ENCODE measurements at regions not wholly inside any gene's neighbourhood (a gene's known extent, or its start where the extent isn't known, plus 50 kb on each side); places are given as distances from the start of the nearest gene placed in this dataset.
A peak's percentile ranks its signal among the peaks of the same experiment; 100 is the strongest.
"Not testable (repeated sequence)": the region's sequence is repeated elsewhere in the genome, so short reads cannot be mapped to it uniquely, and the experiment has no call there.

DNA sequence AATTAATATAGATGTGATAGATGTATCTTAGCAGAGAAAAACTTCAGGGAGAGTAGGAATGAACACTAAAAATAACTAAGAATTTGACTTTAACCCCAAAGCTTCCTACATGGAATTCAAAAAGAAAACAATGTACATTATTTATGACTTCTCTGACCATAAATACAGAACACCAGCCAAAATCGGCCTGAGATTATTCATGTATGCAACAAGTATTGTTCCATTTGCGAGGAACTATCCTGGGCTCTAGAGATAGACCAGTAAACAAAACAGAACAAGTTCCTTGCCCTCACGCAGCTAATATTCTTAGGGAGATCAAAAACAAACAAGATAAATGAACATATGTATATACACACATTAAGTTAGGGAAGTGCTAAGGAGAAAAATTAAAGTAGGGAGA is 432.3 kb upstream of the SOX5 start:
- DNase-seq (ENCODE audit: extremely low read depth, low read depth, low spot score) = no peak

DNA sequence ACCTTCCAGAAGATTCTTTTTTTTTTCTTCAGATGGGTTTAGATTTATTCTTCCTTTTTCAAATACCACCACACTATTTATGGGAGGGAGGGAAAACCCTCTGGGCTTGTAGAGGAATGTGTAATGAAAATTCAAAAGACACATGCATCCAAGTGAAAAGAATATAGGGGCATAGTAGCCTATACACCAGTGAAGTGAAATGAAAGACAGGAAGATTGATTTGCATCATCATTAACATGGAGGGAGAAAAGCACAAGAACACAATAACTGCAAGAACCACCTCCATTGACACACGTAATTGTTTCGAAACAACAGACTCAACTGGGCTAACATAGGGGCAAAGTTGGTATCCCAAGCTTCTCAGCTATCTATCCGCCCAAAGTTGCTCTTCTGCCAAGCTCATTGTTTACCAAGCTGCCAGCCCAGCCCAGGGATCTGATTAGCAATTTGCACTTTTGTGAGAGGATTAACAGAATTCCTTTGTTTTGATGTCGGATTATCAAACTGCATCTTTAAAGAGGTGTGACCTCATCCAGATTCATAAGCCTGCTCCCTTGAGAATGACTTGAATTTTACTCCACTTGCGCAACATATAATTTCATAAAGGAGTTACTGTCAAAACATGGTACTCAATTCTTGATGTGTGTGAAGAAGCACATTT is 430.5 kb upstream of the SOX5 start:
- DNase-seq (ENCODE audit: extremely low read depth, low read depth, low spot score) = no peak

DNA sequence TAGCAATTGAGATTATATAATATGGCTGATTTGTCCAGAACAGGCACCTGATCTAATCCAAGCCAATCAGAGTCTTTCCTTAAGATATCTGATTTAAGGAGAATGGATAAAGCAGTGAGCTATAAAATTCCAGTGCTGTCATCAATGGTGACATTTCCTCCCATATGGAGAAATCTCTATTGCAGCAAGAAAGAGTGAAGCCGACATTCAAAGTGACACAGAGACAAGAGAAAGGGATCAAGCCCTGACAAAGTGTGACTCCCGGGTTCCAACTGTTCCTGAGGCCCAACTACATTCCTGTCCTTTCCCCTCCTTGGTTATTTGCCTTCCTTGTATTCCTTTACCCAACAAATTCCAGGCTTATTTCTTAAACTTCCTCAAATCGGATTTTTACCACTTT is 430.0 kb upstream of the SOX5 start:
- no peak for DNase-seq (ENCODE audit: extremely low read depth, low read depth, low spot score)

DNA sequence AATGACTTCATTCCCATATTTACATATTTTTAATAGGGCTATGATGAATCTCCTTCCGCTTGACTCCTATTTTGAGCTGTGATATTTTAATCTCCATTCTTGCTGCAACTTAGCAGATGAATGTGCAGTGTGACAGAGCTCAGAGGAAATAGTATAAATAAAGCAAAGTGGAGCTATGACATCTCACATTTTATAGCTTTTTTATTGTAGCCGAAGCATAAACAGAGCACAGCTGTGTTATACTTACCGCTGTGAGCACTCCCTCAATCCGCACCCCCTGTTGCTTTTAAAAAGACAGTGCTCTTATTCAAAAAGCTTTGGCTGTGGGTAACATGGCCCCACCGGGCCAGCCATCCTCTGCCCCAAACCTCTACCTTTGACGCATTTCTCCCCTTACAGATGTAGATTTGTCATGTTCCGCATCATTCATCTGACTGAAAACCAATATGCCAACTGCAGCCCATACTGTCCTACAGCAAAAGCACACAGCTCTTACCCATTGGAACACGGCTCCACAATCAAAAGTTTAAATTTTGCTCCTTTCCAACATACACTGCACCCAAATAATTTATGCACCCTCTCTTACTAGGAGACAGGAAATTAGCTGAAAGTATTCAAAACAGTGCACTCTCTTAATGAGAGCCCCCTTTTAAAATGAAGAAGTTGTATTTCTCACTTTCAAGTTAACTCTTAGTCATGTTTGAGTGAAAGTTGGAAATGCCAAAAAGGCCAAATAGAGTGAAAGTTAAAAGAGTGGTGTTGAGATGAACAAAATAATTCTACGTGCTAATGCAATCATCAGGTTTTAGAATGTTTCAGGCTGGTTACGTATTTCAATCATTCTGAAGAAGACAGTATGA is 429.3 kb upstream of the SOX5 start:
- DNase-seq (ENCODE audit: extremely low read depth, low read depth, low spot score) = no peak

DNA sequence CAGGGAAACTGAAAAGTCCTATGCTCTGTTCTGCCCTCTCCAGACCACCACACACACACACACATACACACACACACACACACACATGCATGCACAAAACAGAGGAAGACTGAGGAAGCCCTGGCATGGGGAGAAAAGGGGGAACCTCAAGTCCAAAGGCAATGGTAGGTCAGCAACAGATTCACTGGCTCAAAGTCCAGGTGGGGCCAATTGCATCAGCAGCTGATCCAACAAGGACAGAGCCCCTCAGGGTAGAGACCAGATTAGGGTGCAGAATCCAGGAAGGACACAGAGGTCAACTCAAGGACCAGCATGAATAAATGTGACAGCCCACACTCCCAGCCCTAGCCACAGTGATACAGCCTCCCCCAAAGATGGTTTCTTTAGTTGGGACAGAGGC is 425.0 kb upstream of the SOX5 start:
- no peak for DNase-seq (ENCODE audit: extremely low read depth, low read depth, low spot score)

DNA sequence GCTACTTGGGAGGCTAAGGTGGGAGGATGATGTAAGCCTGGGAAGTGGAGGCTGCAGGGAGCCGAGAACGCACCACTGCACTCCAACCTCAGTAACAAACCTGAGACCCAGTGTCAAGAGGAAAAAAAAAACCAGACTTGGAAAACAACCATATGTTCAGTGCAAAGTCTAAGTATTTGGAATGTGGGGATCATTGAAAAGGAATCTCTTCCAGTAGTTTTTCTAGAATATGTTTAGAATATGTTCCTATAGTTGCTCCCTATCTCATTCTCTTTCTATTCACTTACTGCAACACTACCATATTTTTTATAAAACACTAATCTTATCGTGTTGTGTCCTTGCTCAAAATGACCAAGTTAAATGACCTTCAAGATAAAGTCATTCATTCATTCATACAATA is 423.5 kb upstream of the SOX5 start:
- no peak for DNase-seq (ENCODE audit: extremely low read depth, low read depth, low spot score)

DNA sequence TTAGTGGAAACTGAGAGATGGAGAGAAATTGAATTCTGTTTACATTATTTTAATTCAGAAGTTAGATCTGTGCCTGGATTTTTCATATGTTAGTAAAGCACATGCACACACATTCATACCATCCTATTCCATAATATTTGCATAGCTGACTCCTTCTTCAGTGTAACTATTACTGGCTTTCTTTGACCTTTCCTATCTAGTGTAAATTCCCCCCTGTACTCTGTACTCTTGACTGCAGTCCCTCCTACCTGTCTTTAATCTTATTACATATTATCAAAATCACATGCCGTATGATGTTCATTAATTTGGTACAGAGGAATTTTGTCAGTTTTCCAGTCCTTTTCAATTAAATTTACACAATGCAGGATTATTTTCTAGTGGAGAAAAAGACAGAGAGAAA is 417.0 kb upstream of the SOX5 start:
- DNase-seq (ENCODE audit: extremely low read depth, low read depth, low spot score) = no peak

DNA sequence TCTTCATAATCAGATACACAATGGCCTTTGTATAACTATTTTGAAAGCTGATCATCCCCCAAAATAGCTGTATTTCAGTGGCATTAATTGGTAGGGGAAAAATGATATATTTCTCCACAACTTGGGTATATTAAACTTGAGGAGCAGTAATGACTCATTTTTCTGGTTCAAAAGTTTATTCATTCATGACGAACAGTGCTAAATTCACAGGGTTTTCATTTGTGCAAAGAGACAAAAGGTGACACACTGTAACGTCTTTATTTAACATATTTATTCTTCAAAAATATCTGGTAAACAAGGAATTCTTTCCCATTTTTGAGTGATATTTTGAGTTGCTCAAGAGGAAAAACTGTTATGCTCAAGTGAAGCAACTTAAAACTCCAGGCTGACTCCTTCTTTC is 415.5 kb upstream of the SOX5 start:
- DNase-seq (ENCODE audit: extremely low read depth, low read depth, low spot score) = no peak

DNA sequence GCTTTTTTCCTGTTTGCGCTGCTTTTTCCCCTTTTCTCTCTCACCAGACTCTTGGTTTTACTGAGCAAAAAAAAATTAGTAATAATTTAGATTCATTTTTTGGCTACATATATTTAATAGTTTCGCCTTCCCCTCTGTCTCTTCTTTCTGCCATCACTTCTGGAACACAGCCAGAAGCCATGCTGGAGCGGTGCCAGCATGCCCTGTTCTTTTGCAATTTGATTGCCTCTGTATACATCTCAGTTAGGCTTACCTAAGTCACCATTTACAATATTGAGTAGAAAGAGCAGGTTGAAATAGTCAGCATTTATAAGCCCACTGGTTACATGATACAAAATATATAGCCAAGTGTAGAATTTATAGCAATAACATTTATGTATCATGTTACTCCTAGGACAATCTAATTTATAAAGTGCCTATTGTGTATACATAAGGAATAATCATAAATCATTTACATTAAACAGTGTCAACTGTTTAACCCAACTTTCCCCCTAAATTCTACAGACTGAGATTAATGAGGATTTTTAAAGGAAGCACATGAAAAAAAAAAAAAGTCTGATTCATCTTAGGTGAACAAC is 413.8 kb upstream of the SOX5 start:
- DNase-seq (ENCODE audit: extremely low read depth, low read depth, low spot score) = no peak

DNA sequence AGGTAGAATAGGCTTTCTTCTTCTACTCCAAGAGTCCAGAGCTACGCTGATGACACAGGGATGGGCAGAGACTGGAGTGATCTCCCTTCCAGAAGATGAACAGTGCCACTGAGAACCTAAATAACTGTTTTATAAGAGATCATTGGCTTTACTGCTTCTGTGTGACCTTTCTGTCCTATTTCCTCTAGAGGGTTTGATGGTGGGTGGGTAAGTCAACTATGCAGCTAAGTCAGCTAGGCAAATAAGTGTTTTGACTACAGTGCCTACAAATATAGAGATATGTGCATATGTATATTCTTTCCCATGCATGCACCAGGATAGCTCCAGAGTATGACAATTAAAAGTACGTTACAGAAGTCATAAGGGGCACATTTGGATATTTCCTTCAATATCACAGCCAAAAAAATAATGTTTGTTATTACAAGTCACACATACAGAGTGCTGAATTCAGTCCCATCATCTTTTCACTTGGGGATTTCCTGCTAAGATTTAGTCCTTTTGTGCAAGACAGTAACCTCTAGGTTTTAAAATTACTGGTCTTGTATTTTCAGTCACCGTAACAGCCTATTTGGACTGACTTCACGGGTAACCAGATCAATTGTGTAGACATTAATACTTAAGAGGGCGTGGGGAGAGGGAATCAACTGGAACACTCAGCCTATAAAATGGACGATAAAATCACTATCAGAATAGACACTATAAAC is 412.6 kb upstream of the SOX5 start:
- no peak for DNase-seq (ENCODE audit: extremely low read depth, low read depth, low spot score)

DNA sequence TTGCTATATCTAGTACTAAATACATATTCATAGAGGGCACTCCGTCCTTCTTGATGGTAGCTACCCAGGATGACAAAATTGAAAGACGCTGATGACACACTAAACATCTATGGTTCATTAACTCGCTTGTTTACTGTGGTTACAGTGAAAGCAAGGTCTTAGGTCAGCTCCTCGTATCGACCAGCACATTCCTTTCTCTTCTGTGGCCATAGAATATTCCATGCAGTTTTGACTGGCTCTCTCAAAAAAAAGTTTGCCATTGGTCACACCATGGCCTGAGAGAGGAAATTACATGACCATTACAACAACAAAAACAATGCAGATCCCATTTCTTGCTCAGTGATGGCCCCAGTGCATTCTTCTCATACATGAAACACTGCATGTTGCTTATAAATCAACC is 411.4 kb upstream of the SOX5 start:
- DNase-seq (ENCODE audit: extremely low read depth, low read depth, low spot score) = no peak

DNA sequence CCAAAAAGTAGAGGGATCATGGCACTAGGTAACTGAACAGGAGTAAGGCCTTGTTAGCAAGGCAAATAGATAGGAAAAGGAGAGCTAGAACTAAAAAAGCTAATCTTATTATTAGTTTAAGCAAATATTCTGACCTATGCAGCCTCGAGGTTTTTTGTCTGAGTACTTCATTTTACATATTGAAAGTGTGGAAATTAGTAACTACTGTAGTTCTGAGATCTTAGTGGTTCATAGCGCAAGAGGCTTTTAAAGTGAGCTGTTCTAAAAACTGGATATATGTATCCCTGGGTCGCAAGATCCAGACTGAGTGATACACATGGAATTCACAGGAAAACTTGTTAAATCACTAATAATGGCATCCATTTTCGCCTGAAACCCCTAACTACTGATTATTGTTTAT is 411.0 kb upstream of the SOX5 start:
- no peak for DNase-seq (ENCODE audit: extremely low read depth, low read depth, low spot score)

DNA sequence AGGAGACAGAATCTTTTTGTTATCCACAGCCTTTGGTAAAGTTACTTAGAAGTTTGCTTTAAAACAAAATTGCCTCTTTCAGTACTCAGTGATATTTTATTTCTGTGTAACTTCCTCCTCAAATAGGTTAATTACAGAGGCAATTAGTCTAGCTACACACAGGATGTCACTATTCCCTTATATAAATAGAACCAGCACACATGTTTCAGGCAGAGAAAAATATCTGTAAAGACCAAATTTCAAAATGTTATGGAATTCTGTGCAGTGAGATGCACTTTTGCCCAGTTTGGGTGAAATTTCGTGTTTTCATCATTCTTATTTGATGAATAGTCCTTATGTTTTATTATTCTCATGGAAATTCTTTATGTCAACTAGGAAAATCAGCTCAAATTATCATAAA is 410.6 kb upstream of the SOX5 start:
- no peak for DNase-seq (ENCODE audit: extremely low read depth, low read depth, low spot score)

DNA sequence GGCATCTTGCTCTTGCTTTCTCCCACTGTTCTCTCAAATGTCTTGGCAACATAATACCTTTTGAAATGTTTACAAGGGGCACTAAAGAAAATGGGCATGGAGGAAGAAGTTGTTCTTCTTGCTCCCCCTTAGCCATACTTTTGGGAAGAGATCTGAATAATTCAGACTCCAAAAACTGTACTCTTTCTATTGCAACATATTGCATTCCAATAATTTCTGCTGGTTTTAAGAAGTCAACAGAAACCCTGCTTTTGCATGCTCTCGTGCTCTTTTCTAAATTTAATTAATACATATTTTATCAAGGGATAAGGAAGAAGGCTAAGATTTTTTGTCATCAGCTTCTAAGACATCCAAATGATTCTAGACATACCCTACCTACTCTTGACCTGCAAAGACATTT is 409.9 kb upstream of the SOX5 start:
- DNase-seq (ENCODE audit: extremely low read depth, low read depth, low spot score) = no peak

DNA sequence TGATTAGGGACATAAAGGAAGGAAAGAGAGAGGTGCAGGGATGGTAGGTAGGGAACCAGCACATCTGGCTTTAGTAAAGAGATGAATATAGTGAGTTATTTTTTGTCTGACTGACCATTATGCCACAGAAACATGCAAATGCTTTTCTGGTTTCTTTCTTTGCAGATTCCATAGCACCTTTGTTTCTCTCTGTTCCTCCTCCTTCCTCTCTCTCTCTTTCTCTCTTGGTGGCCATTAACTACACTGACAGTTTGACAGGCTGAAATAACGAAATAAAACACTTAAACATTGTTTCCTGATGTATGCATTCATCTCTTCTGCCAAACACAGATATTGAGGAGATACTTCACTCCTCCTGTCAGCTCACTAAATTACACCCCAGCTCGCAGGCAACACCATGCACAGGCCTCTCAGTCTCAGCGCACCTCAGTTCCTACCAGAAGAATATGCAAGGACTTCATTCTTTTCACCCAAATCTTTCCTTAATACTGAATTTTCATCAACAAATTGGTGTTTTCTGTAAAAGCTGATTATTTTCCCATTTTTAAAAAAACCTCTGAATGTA is 406.9 kb upstream of the SOX5 start:
- no peak for DNase-seq (ENCODE audit: extremely low read depth, low read depth, low spot score)

DNA sequence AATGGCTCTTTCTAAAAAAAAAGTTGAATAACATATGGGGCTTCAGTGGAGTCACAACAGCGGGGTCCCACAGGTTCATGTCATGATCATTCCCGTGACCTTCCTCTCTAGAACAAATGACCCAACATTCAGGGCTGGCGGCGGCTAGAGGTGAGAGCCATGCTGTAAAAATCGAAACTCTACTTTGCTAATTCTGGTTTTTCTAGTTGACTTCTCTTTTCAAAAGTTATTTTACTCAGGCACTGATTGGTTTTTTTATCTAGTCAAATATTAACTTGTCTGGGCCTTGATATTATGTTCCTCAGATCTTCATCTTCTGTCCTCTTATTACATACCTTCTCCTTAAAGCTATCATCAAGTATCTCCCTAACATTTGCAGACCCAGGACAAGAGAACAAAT is 402.9 kb upstream of the SOX5 start:
- no peak for DNase-seq (ENCODE audit: extremely low read depth, low read depth, low spot score)

DNA sequence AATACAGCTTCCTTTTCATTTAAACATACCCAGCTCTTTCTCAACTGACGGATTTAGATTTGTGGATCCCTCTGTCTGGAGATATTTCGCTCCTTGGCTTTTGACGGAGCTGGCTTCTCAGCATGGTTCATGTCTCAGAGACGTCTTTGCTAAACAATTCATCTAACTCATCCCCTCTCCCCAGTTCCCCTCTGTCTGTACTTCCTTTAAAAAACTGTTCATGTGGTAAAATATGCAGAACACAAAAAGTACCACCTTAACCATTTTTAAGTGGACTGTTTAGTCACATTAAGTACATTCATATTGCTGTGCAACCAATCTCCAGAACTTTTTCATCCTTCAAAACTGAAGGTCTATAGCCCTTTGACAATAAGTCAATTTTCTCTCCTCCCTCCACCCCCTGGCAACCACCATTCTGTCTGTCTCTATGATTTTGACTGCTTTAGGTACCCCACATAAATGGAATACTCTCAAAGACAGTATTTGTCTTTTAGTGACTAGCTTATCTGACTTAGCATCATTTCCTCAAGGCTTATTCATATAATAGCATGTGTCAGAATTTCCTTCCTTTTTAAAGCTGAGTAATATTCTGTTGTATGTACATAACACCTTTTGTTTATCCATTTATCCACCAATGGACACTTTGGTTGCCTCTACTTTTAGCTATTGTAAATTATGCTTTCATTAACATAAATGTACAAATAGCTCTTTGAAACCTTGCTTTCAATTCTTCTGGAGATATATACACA is 399.8 kb upstream of the SOX5 start:
- DNase-seq (ENCODE audit: extremely low read depth, low read depth, low spot score) = peak; percentile 61

DNA sequence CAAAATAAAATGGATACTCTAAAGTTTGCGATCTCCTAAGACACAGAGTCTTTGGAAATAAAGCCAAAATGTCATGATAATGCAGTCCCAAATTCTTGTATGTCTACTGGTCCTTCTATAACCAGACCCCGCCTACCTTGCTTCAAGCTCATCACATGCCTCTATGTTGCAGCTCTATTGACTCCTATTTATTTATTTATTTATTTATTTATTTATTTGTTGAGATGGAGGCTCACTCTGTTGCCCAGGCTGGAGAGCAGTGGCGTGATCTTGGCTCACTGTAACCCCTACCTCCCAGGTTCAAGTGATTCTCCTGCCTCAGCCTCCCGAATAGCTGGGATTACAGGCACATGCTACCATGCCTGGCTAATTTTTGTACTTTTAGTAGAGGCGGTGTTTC is 398.7 kb upstream of the SOX5 start:
- DNase-seq (ENCODE audit: extremely low read depth, low read depth, low spot score) = not testable (repeated sequence)

DNA sequence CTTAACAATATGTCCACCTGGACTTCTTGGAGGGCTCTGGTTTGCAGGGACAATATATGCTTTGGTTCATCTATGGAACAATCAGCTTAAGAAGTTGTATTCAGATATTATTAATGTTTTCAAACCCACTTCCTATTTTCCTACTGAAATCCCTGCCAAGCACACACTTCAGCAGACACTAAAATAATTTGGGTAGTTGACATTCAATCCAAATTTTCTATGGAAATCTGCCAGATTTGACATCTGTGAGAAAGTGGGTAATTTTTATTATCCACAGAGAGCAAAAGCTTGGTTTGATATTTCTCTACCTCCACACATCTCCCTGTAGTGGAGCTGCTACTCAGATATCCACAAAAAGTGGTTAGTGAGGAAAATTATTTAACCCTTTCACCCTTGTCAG is 378.8 kb upstream of the SOX5 start:
- DNase-seq (ENCODE audit: extremely low read depth, low read depth, low spot score) = no peak

DNA sequence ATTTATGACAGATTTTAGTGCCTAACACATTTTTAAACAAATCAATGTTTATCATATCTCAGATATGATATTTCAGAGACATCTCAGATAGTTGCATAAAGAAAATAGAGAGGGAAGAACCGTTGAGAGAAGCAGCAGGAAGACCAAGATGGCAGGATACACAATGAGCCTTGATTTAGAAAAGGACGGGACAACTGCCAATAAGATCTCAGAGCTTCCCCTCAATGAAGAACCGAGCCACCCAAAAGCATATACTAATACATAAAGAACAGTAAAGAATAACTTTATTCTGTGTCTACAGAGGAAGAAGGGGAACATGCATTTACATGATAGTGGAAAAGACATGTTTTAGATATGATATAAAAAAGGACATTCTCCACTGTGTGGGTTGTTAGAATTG is 375.9 kb upstream of the SOX5 start:
- DNase-seq (ENCODE audit: extremely low read depth, low read depth, low spot score) = no peak

Data from glomerular endothelial cell (primary cell).